IMR-90 (cell line): ENCODE measurements at regions not wholly inside any gene's neighbourhood (a gene's known extent, or its start where the extent isn't known, plus 50 kb on each side); places are given as distances from the start of the nearest gene placed in this dataset.
A peak's percentile ranks its signal among the peaks of the same experiment; 100 is the strongest.

Experiments used
- ATAC-seq: fragments of 200-7000 bp; cut with Tn5 transposase; 2 replicates; pipeline ENCODE4 v1.9.1; 2020; ENCODE audit warnings: low read depth, mild to moderate bottlenecking, moderate library complexity
- BruUV-seq: library from RNA; stranded (reverse); fragments of 400-500 nt; replicated peaks from 2 replicates; lab custom pipeline; 2021; lab: Mats Ljungman, UMichigan
- CTCF ChIA-PET: fragments of 300-600 bp; formaldehyde crosslinking; extraction: SDS; loops from one replicate; lab custom pipeline; 2021; ENCODE audit warnings: antibody characterized with exemption; lab: Yijun Ruan, JAX
- POLR2A ChIA-PET: fragments of 300-600 bp; sonication (Branson Sonifier 250); formaldehyde crosslinking; loops from one replicate; lab custom pipeline; 2022; ENCODE audit warnings: antibody characterized with exemption; ENCODE audit not compliant: unreplicated experiment; lab: Charles Lee
- DNase-seq: peaks from one replicate; pipeline ENCODE4 v3.0.0; 2013
- H2AFZ ChIP-seq: replicated peaks from 2 replicates; pipeline ENCODE3; 2013; ENCODE audit warnings: low read length, mild to moderate bottlenecking; ENCODE audit not compliant: poor library complexity
- H2AK5ac ChIP-seq: 2 replicates; pipeline ENCODE4 v1.6.1; 2013; ENCODE audit warnings: low read depth, low read length, inconsistent platforms
- H2AK9ac ChIP-seq: replicated peaks from 2 replicates; pipeline ENCODE3; 2013; ENCODE audit warnings: mild to moderate bottlenecking, low read depth, low read length, moderate library complexity; ENCODE audit not compliant: poor library complexity
- H2BK120ac ChIP-seq: 2 replicates; pipeline ENCODE4 v1.6.1; 2013; ENCODE audit warnings: low read depth, low read length, inconsistent platforms
- H2BK15ac ChIP-seq: 3 replicates; pipeline ENCODE4 v1.6.1; 2013; ENCODE audit warnings: low read depth, low read length, inconsistent platforms
- H2BK20ac ChIP-seq: 2 replicates; pipeline ENCODE4 v1.6.1; 2013; ENCODE audit warnings: low read depth, mild to moderate bottlenecking, inconsistent platforms, low read length, moderate library complexity
- H2BK5ac ChIP-seq: 2 replicates; pipeline ENCODE4 v1.6.1; 2013; ENCODE audit warnings: mild to moderate bottlenecking, low read depth, low read length, inconsistent platforms; ENCODE audit not compliant: poor library complexity, severe bottlenecking
- H3K14ac ChIP-seq: replicated peaks from 2 replicates; pipeline ENCODE4 v1.6.1; 2013; ENCODE audit warnings: low read depth, low read length, inconsistent platforms
- H3K18ac ChIP-seq: 2 replicates; pipeline ENCODE4 v1.6.1; 2013; ENCODE audit warnings: low read depth, low read length, control low read depth
- H3K23ac ChIP-seq: 2 replicates; pipeline ENCODE4 v1.6.1; 2013; ENCODE audit warnings: low read depth, low read length, inconsistent platforms
- H3K27ac ChIP-seq: 2 replicates; pipeline ENCODE4 v1.5.1; 2013; ENCODE audit warnings: mild to moderate bottlenecking, control low read depth, low read length; ENCODE audit not compliant: insufficient read depth
- H3K27me3 ChIP-seq: 2 replicates; pipeline ENCODE4 v1.6.1; 2013; ENCODE audit warnings: low read length; ENCODE audit not compliant: control insufficient read depth, insufficient read depth
- H3K36me3 ChIP-seq: 2 replicates; pipeline ENCODE4 v1.6.1; 2013; ENCODE audit warnings: low read length, mixed read lengths; ENCODE audit not compliant: control insufficient read depth, insufficient read depth
- H3K4ac ChIP-seq: 2 replicates; pipeline ENCODE4 v1.6.1; 2013; ENCODE audit warnings: low read depth, low read length, inconsistent platforms
- H3K4me1 ChIP-seq: 2 replicates; pipeline ENCODE4 v1.6.1; 2013; ENCODE audit warnings: low read length, mixed read lengths; ENCODE audit not compliant: control insufficient read depth, insufficient read depth
- H3K4me2 ChIP-seq: 2 replicates; pipeline ENCODE4 v1.6.1; 2013; ENCODE audit warnings: low read depth, mild to moderate bottlenecking, control low read depth, low read length, moderate library complexity
- H3K4me3 ChIP-seq: 2 replicates; pipeline ENCODE4 v1.5.1; 2013; ENCODE audit warnings: low read depth, mild to moderate bottlenecking, control low read depth, low read length, moderate library complexity; ENCODE audit not compliant: insufficient read depth
- H3K56ac ChIP-seq: 2 replicates; pipeline ENCODE4 v1.6.1; 2013; ENCODE audit warnings: low read length, inconsistent platforms; ENCODE audit not compliant: insufficient read depth; ENCODE audit errors: extremely low read depth
- H3K79me1 ChIP-seq, 2 experiments: 2 replicates each; pipeline ENCODE4 v1.6.1; 2013; ENCODE audit warnings: low read length in 2 of 2, inconsistent platforms in 1 of 2, low read depth in 1 of 2
- H3K9ac ChIP-seq: 2 replicates; pipeline ENCODE4 v1.6.1; 2013; ENCODE audit warnings: low read depth, low read length, control low read depth
- H3K9me1 ChIP-seq: 2 replicates; pipeline ENCODE4 v1.6.1; 2013; ENCODE audit warnings: low read length, inconsistent platforms; ENCODE audit not compliant: insufficient read depth
- H3K9me3 ChIP-seq: 2 replicates; pipeline ENCODE4 v1.6.1; 2013; ENCODE audit warnings: low read length; ENCODE audit not compliant: control insufficient read depth, insufficient read depth
- H4K20me1 ChIP-seq: 2 replicates; pipeline ENCODE4 v1.6.1; 2013; ENCODE audit warnings: low read length, inconsistent platforms; ENCODE audit not compliant: insufficient read depth
- H4K5ac ChIP-seq: 2 replicates; pipeline ENCODE4 v1.6.1; 2013; ENCODE audit warnings: mild to moderate bottlenecking, low read depth, low read length, control low read depth
- H4K8ac ChIP-seq, 2 experiments: 2 replicates each; pipeline ENCODE4 v1.6.1; 2013; ENCODE audit warnings: low read depth in 2 of 2, low read length in 2 of 2, control low read depth in 1 of 2, inconsistent platforms in 1 of 2
- H4K91ac ChIP-seq: 2 replicates; pipeline ENCODE4 v1.6.1; 2013; ENCODE audit warnings: low read depth, low read length, inconsistent platforms; ENCODE audit not compliant: insufficient read depth
- CHD1 ChIP-seq: IDR thresholded peaks from 2 replicates; pipeline ENCODE4 v1.6.1; 2012; ENCODE audit warnings: low read depth, low read length, improper control_type of control experiment
- FOS ChIP-seq: fragments of 150-350 bp; IDR thresholded peaks from 2 replicates; pipeline ENCODE4 v1.6.1; 2016; ENCODE audit warnings: low read depth, low read length
- MAFK ChIP-seq: IDR thresholded peaks from 2 replicates; pipeline ENCODE4 v1.6.1; 2012; ENCODE audit warnings: low read depth, low read length, improper control_type of control experiment
- NFE2L2 ChIP-seq: fragments of 150-350 bp; IDR thresholded peaks from 2 replicates; pipeline ENCODE4 v1.6.1; 2016; ENCODE audit warnings: low read depth, mild to moderate bottlenecking, low read length
- POLR2A ChIP-seq: IDR thresholded peaks from 2 replicates; pipeline ENCODE4 v1.6.1; 2012; ENCODE audit warnings: mild to moderate bottlenecking, low read depth, low read length
- RCOR1 ChIP-seq: IDR thresholded peaks from 2 replicates; pipeline ENCODE4 v1.6.1; 2012; ENCODE audit warnings: mild to moderate bottlenecking, low read length, improper control_type of control experiment; ENCODE audit not compliant: insufficient replicate concordance
- SMC3 ChIP-seq: fragments of 150-350 bp; IDR thresholded peaks from 2 replicates; pipeline ENCODE4 v1.6.1; 2016; ENCODE audit warnings: low read depth, mild to moderate bottlenecking, antibody characterized with exemption, low read length, moderate library complexity
- WGBS, 2 experiments: methylation state at CpG; one replicate each; pipeline versions ENCODE4 v1.1.5 to v1.1.7; 2013; ENCODE audit warnings: missing lambda C conversion rate in 2 of 2; ENCODE audit not compliant: insufficient read length in 1 of 2; ENCODE audit errors: extremely low coverage in 2 of 2; 5-methylcytosine and 5-hydroxymethylcytosine counted together
- dilution Hi-C: fragments of 300-500 bp; cut with HindIII; formaldehyde crosslinking; loops from one replicate; pipeline ENCODE4 v1.14.3; 2018; ENCODE audit warnings: low sequenced_read_pairs; ENCODE audit not compliant: unreplicated experiment
- in situ Hi-C: fragments of 300-500 bp; cut with MboI; formaldehyde crosslinking; loops from 3 replicates; pipeline ENCODE4 v1.14.3; 2019; ENCODE audit warnings: low sequenced_read_pairs, inconsistent platforms, mixed read lengths
- intact Hi-C: fragments of 100-400 bp; cut with micrococcal nuclease; formaldehyde crosslinking; loops from 2 replicates; pipeline ENCODE4 v1.10.0; 2022
- TF ChIP-seq, protein P1 (sequence below): fragments of 150-350 bp; IDR thresholded peaks from 2 replicates; pipeline ENCODE4 v1.6.1; 2016; ENCODE audit warnings: low read depth, mild to moderate bottlenecking, low read length, moderate library complexity, borderline replicate concordance
- TF ChIP-seq, protein P2 (sequence below): fragments of 150-350 bp; IDR thresholded peaks from 2 replicates; pipeline ENCODE4 v1.6.1; 2017; ENCODE audit warnings: mild to moderate bottlenecking, antibody characterized with exemption, low read length, low read depth

DNA sequence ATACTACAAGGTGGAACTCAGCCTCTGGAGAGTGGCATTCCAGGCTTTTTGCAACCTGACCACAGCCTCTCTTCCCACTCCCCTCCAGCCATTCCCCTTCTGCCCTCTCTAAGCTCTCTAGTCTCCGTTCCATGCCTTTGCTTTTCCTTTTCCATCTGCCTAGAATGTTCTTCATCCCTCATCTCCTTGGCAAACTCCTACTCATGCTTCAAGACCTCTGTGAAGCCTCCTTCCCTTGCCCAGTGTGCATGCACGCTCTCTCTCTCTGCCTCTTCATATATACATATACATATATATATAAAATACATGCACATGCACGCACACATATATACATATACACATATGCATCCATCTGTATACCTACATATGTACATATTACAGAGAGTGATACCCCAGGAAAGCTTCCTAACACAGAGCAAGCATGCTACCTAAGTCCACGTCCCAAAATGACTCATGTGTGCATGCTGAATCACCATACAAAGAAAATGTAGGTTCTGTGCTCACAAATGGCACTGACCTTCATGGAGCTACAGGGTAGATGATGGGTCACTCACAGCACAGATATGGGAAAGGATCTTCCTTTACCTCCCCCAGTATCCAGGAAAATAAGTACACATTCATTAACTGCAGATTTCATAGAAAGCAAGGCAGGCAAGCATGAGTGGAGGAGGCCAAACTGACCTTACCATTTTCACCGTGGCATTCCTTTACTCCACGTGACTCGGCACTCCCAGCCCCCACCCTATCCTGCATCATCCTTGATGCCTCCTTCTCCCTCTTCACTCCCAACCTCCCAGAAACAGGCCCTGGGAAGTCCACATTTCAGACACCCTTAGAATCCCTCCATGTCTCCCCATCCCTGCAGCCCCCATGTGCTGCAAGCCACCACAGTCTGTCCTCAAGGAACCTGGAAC, 238.4 kb upstream of the ZMIZ1 start:
- H3K27me3 ChIP-seq: peaks cover 5% of the 10 kb centered on the region
- H3K9me1 ChIP-seq: peaks cover 18% of the 10 kb centered on the region
- H2BK15ac ChIP-seq: peak overlapping the region; percentile 2; the same call in 1 of the 3 replicates
- H3K36me3 ChIP-seq: no peaks in the 10 kb centered on the region
- peak overlapping the region; percentile 83; the same call in 1 of the 2 replicates for H3K18ac ChIP-seq
- POLR2A ChIA-PET: no interaction called here
- H3K4me3 ChIP-seq: no peak overlapping the region
- peak overlapping the region; percentile 47 for H2AK5ac ChIP-seq
- H3K14ac ChIP-seq: peak overlapping the region; percentile 54
- CTCF ChIA-PET: interaction anchor here (0.7 kb wide), 1 partner anchor 165 kb away, joined by 4 read pairs; no protein-coding TSS in a partner anchor
- peak overlapping the region; percentile 83 for H2BK5ac ChIP-seq
- H4K91ac ChIP-seq: peak overlapping the region; percentile 69
- H3K4ac ChIP-seq: peak overlapping the region; percentile 91
- intact Hi-C loops: no loop called here
- peaks cover 16% of the 10 kb centered on the region for H3K4me1 ChIP-seq
- DNase-seq (peak; percentile 78), ATAC-seq (peak; percentile 71)
- no peaks in the 10 kb centered on the region for H3K79me1 ChIP-seq
- peaks cover 8% of the 10 kb centered on the region for H3K9me3 ChIP-seq
- no TSS peak for BruUV-seq
- H3K27ac ChIP-seq: peak overlapping the region; percentile 71; the same call in 1 of the 2 replicates
- H4K8ac ChIP-seq: peak overlapping the region; percentile 57 to 72; a peak in 3 of 4 replicates
- dilution Hi-C loops: no loop called here
- H4K5ac ChIP-seq: peak overlapping the region; percentile 66; the same call in 1 of the 2 replicates
- peak; percentile 61 for TF ChIP-seq NFE2L2
- TF ChIP-seq FOS: peak; percentile 41; the same call in 1 of the 2 replicates
- no peak for TF ChIP-seq POLR2A
- no peak for TF ChIP-seq SMC3
- no peak for TF ChIP-seq CHD1
- peak; percentile 10; the same call in 1 of the 2 replicates for TF ChIP-seq MAFK
- TF ChIP-seq, protein P1, sequence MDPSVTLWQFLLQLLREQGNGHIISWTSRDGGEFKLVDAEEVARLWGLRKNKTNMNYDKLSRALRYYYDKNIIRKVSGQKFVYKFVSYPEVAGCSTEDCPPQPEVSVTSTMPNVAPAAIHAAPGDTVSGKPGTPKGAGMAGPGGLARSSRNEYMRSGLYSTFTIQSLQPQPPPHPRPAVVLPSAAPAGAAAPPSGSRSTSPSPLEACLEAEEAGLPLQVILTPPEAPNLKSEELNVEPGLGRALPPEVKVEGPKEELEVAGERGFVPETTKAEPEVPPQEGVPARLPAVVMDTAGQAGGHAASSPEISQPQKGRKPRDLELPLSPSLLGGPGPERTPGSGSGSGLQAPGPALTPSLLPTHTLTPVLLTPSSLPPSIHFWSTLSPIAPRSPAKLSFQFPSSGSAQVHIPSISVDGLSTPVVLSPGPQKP: no peak
- TF ChIP-seq, protein P2, sequence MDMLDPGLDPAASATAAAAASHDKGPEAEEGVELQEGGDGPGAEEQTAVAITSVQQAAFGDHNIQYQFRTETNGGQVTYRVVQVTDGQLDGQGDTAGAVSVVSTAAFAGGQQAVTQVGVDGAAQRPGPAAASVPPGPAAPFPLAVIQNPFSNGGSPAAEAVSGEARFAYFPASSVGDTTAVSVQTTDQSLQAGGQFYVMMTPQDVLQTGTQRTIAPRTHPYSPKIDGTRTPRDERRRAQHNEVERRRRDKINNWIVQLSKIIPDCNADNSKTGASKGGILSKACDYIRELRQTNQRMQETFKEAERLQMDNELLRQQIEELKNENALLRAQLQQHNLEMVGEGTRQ: peak; percentile 57; the same call in 1 of the 2 replicates
- no peak for TF ChIP-seq RCOR1
- peak overlapping the region; percentile 75 for H2BK20ac ChIP-seq
- H3K9ac ChIP-seq: peak overlapping the region; percentile 31; the same call in 1 of the 2 replicates
- H3K4me2 ChIP-seq: no peak overlapping the region; the same call in 1 of the 2 replicates
- H2BK120ac ChIP-seq: peak overlapping the region; percentile 89
- H4K20me1 ChIP-seq: no peaks in the 10 kb centered on the region
- peak overlapping the region; percentile 69 for H3K23ac ChIP-seq
- H3K56ac ChIP-seq: no peak overlapping the region
- peak overlapping the region; percentile 63 for H2AK9ac ChIP-seq
- H2AFZ ChIP-seq: peak overlapping the region; percentile 70
- in situ Hi-C loops: no loop called here
- 31% methylated on average over 5 of the region's 7 CpGs; no CpG with 5 or more reads in 1 of the 2 experiments for WGBS, 2 experiments
